BLaER1 (cell line): ENCODE measurements at regions not wholly inside any gene's neighbourhood (a gene's known extent, or its start where the extent isn't known, plus 50 kb on each side); places are given as distances from the start of the nearest gene placed in this dataset.

Experiments
- H3K27ac ChIP-seq: shearing (Covaris generic); formaldehyde crosslinking; 2 replicates; pipeline ENCODE4 v1.8.1; 2022
- H3K27me3 ChIP-seq: shearing (Covaris generic); formaldehyde crosslinking; 2 replicates; pipeline ENCODE4 v1.8.1; 2022
- H3K36me3 ChIP-seq: shearing (Covaris generic); formaldehyde crosslinking; 2 replicates; pipeline ENCODE4 v1.8.1; 2022
- H3K4me1 ChIP-seq: shearing (Covaris generic); formaldehyde crosslinking; 2 replicates; pipeline ENCODE4 v1.8.1; 2022
- H3K4me2 ChIP-seq: shearing (Covaris generic); formaldehyde crosslinking; 2 replicates; pipeline ENCODE4 v1.8.1; 2022
- H3K4me3 ChIP-seq: shearing (Covaris generic); formaldehyde crosslinking; 2 replicates; pipeline ENCODE4 v1.8.1; 2022
- H3K9ac ChIP-seq: shearing (Covaris generic); formaldehyde crosslinking; 2 replicates; pipeline ENCODE4 v1.8.1; 2022
- H3K9me3 ChIP-seq: shearing (Covaris generic); formaldehyde crosslinking; 2 replicates; pipeline ENCODE4 v1.8.1; 2022
- H4K20me1 ChIP-seq: shearing (Covaris generic); formaldehyde crosslinking; 2 replicates; pipeline ENCODE4 v1.8.1; 2022
- Cebpa-rat ChIP-seq: shearing (Covaris generic); IDR thresholded peaks from 2 replicates; pipeline ENCODE4 v1.8.1; 2022

DNA sequence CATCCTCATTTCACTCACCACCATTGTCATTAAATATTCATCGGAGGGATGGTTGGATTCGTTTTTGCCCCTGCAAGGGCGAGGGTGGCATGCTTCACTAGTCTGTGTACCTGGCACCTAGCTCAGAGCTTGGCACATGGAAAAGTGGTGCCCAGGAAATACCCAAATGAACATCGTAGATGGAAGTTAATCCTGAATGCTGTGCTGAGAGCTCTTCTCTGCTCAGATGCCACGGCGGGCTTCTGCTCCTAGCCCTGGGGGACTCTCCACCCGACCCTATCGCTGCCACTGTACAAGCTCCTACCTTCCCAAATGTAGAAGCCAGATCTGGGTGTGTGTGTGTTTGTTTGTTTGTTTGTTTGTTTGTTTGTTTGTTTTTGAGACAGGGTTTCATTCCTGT, 113.0 kb upstream of the ZNF507 start:
- Histone ChIP-seq H3K27ac (no peak overlapping the region), H3K27me3 (no peaks in the 10 kb centered on the region), H3K4me1 (no peaks in the 10 kb centered on the region), H3K9ac (no peak overlapping the region), H3K9me3 (no peaks in the 10 kb centered on the region), H3K4me3 (no peak overlapping the region), H3K4me2 (no peak overlapping the region), H3K36me3 (no peaks in the 10 kb centered on the region), H4K20me1 (no peaks in the 10 kb centered on the region)
- no peak for TF ChIP-seq Cebpa-rat

DNA sequence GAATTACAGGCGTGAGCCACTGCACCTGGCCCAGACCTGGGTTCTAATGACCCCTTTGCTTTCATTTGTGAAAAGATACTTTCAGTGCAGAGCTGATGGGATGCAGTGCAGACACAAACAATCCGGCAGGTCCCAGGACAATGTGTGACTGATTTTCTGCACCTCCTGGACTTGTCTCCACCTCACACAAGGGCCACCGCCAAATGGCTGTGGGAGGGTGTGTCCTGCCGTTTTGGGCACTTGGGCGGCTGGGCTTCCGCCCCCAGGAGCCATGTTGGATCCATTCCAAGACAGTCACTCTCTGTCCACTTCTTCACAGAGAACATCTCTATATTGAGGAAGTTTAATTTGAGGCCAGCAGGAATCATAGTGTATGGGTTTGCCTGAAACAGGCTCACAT, 112.3 kb upstream of the ZNF507 start:
- Histone ChIP-seq H3K4me2 (no peak overlapping the region), H3K4me3 (no peak overlapping the region), H3K36me3 (no peaks in the 10 kb centered on the region), H3K9me3 (no peaks in the 10 kb centered on the region), H3K4me1 (no peaks in the 10 kb centered on the region), H3K9ac (no peak overlapping the region), H4K20me1 (no peaks in the 10 kb centered on the region), H3K27ac (no peak overlapping the region), H3K27me3 (no peaks in the 10 kb centered on the region)
- no peak for TF ChIP-seq Cebpa-rat

DNA sequence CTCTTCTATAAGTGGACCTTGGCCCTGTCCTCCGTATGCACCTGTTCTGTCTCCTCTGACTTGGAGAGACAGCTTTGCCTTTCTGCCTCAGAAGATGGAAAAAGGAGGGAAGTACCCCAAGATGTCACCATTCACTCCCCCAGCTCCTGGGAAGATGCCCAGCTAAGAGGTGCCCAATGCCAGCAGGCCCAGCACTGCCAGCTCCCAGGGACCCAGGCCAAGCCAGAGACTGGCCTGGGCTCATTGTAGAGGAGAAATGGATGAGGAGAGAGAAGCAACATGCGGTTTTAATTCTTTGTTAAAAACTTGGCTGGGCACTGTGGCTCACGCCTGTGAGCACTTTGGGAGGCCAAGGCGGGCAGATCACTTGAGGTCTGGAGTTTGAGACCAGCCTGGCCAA, 111.5 kb upstream of the ZNF507 start:
- no peak overlapping the region for H3K4me3 ChIP-seq
- no peaks in the 10 kb centered on the region for H3K4me1 ChIP-seq
- no peak overlapping the region for H3K27ac ChIP-seq
- no peaks in the 10 kb centered on the region for H3K36me3 ChIP-seq
- H3K27me3 ChIP-seq, result no peaks in the 10 kb centered on the region
- H3K9me3 ChIP-seq, result no peaks in the 10 kb centered on the region
- TF ChIP-seq Cebpa-rat, result no peak
- H3K9ac ChIP-seq, result no peak overlapping the region
- no peak overlapping the region for H3K4me2 ChIP-seq
- no peaks in the 10 kb centered on the region for H4K20me1 ChIP-seq

DNA sequence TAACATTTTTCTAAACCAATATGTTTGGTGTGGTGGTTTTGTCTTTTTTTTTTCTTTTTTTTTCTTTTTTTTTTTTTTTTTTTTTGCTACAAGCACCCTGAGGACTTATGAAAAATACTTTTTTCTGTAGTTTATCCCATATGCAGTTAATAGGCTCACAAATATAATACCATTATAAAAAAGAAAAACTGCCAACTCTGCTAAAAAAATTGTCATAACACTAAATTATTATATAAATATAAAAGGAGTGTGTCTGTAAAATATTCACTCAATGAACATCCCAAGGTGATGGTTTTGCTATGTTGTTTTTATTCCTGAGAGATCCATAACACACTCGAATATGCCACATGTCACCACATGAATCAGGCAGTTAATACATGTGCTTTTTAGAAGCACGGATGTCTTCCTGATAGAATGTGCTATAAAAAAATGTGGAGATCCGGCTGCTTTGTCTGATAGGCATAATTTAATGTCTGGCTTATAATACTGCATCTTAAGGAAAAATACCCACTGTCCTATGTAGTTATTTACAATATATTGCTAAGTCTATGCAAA, 110.7 kb upstream of the ZNF507 start:
- TF ChIP-seq Cebpa-rat, result no peak
- Histone ChIP-seq H3K4me2 (no peak overlapping the region), H3K9ac (no peak overlapping the region), H3K36me3 (no peaks in the 10 kb centered on the region), H3K9me3 (no peaks in the 10 kb centered on the region), H3K4me1 (no peaks in the 10 kb centered on the region), H4K20me1 (no peaks in the 10 kb centered on the region), H3K27ac (no peak overlapping the region), H3K4me3 (no peak overlapping the region), H3K27me3 (no peaks in the 10 kb centered on the region)

DNA sequence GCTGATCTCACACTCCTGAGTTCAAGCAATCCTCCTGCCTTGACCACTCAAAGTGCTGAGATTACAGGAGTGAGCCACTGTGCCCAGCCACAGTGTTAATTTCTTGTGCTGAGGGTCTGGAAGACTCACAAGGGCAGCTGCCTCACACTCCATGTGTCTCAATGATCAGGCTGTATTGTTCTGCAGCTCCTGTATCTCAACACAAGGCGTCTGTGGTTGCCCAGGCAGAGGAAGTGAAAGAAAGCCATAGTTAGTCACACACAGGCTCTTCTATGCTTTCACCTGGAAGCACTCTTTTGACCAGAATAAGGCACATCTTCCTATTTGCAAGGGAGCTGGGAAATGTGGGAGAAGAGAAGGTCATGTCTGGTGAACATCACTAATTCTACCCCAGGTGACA, 107.3 kb upstream of the ZNF507 start:
- H3K27ac ChIP-seq, result no peak overlapping the region
- H3K9me3 ChIP-seq, result no peaks in the 10 kb centered on the region
- no peak overlapping the region for H3K4me3 ChIP-seq
- no peaks in the 10 kb centered on the region for H3K27me3 ChIP-seq
- no peaks in the 10 kb centered on the region for H3K36me3 ChIP-seq
- H3K4me2 ChIP-seq, result no peak overlapping the region
- no peaks in the 10 kb centered on the region for H4K20me1 ChIP-seq
- H3K4me1 ChIP-seq, result no peaks in the 10 kb centered on the region
- no peak overlapping the region for H3K9ac ChIP-seq
- no peak for TF ChIP-seq Cebpa-rat

DNA sequence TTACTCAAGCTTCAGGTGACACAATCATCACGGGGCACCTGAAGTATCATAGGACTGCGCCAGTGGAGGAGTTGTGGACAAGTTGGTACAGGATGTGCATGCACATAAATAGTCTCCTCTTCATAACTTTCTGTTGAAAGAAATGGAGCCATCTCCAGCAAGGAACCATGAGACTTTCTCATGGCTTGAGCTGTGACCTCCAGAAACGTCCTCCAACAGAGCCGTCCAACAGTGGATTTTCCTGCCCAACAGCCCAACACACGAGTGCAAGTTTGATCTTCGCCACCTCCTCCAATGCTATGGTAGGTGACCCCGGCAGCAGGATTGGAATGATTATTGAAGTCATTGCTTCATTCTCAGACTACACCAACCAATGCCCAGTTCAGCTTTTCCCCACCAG, 105.1 kb upstream of the ZNF507 start:
- Histone ChIP-seq H3K4me3 (no peak overlapping the region), H3K4me1 (no peaks in the 10 kb centered on the region), H3K4me2 (no peak overlapping the region), H3K27ac (no peak overlapping the region), H3K27me3 (no peaks in the 10 kb centered on the region), H3K9me3 (no peaks in the 10 kb centered on the region), H3K9ac (no peak overlapping the region), H3K36me3 (no peaks in the 10 kb centered on the region), H4K20me1 (no peaks in the 10 kb centered on the region)
- no peak for TF ChIP-seq Cebpa-rat

DNA sequence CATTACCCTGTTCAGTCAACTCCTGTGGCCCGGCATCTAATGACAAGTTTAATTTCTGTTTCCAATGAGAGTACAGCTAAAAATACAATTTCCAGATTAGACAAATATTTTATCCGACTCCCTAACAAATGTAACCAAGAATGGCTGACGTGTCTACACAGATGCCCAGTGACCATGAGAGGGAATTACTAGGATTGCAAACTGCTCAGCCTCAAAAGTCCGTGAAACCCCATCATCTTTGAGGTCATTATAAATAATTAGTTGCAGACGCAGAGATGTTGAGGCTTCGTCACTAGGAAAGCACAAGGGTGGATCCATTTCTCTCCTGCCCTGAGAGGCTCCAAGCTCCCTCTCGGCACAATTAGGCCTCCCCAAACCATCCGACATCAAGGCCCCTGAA, 104.1 kb upstream of the ZNF507 start:
- Histone ChIP-seq H3K4me1 (no peaks in the 10 kb centered on the region), H3K27ac (no peak overlapping the region), H3K4me3 (no peak overlapping the region), H4K20me1 (no peaks in the 10 kb centered on the region), H3K36me3 (no peaks in the 10 kb centered on the region), H3K9ac (no peak overlapping the region), H3K27me3 (no peaks in the 10 kb centered on the region), H3K9me3 (no peaks in the 10 kb centered on the region), H3K4me2 (no peak overlapping the region)
- TF ChIP-seq Cebpa-rat, result no peak

DNA sequence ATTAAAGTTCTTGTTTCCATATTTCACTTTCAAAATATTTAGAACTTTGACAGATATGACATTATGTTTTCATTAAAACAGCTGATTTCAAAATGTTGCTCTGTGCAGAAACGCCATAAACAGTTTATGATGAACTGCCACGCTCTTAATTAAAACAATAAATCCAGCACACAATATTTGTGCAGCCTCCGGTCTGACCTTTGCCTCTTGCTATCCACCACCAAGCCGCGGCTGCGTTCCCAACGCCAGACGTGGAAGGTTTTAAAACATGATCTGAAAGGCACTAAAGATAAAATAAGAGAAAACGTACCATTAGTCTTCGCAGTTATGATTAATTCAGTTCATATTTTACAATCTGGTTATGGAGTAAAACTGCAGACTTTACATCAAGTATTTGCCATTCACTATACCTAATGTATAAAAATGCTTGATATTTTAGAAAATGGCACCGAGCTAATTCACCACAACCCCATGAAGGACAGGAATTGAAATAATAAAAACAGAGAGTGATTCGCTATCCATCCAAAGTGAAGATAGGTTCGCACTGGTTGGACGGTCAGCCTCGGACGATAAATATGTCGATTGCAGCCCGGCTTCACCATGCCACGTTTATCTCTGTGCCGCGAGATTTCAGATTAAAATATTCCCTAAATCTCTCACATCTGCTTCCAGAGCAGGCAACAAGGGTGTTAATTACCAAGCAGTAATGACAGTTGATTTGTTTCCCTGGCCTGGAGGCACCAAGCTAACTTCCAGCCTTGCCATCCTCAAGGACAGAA, 103.3 kb upstream of the ZNF507 start:
- Histone ChIP-seq H3K9me3 (no peaks in the 10 kb centered on the region; the same call in 1 of the 2 replicates), H3K36me3 (no peaks in the 10 kb centered on the region), H4K20me1 (no peaks in the 10 kb centered on the region), H3K27me3 (no peaks in the 10 kb centered on the region), H3K4me2 (no peak overlapping the region), H3K9ac (no peak overlapping the region), H3K4me1 (no peaks in the 10 kb centered on the region), H3K4me3 (no peak overlapping the region), H3K27ac (no peak overlapping the region)
- TF ChIP-seq Cebpa-rat, result no peak

DNA sequence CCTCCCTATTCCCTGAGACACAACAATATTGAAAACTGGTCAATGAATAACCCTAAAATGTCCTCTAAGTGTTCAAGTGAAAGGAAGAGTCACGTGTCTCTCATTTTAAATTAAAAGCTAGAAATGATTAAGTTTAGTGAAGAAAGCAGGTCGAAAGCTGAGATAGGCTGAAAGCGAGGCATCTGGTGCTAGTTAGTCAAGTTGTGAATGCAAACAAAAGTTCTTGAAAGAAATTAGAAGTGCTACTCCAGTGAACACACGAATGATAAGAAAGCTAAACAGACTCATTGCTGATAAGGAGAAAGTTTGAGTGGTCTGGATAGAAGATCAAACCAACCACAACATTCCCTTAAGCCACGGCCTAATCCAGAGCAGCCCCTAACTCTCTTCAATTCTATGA, 99.4 kb upstream of the ZNF507 start:
- Histone ChIP-seq H3K4me1 (no peaks in the 10 kb centered on the region), H3K9me3 (no peaks in the 10 kb centered on the region; the same call in 1 of the 2 replicates), H3K36me3 (no peaks in the 10 kb centered on the region), H3K4me3 (no peak overlapping the region), H3K9ac (no peak overlapping the region), H4K20me1 (no peaks in the 10 kb centered on the region), H3K27ac (no peak overlapping the region), H3K4me2 (no peak overlapping the region), H3K27me3 (no peaks in the 10 kb centered on the region)
- no peak for TF ChIP-seq Cebpa-rat

DNA sequence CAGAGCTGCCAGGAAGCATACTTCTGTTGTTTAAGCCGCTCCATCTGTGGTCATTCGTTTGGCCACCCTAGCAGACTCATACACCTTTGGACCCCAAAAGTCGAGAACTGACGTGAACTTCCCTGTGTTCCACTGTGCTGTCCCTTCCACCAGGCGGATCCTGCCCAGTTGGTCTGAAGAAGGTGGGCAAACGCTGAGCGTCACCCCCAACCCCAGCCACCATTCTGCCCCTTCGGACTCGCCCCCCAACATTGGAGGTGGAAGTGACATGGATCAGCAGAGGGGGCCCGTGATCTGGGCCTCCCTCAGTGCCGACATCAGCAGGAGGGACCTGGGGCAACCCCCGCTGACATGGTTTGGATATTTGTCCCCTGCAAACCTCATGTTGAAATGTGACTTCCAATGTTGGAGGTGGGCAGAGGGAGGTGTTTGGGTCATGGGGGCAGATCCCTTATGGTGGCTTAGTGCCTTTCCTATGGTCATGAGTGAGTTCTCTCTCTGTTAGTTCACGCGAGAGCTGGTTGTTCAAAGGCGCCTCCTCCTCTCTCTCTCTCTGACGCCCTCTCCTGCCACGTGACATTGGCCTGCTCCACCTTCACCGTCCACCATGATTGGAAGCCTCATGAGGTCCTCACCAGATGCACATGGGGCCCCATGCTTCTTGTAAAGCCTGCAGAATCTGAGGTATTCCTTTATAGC, 93.6 kb upstream of the ZNF507 start:
- Histone ChIP-seq H3K4me2 (no peak overlapping the region), H3K9me3 (no peaks in the 10 kb centered on the region; the same call in 1 of the 2 replicates)
- TF ChIP-seq Cebpa-rat, result no peak

More for the DNA sequence above, 93.6 kb upstream of the ZNF507 start:
- Histone ChIP-seq H3K4me3 (no peak overlapping the region), H3K27me3 (no peaks in the 10 kb centered on the region), H3K27ac (no peak overlapping the region), H3K9ac (no peak overlapping the region), H3K36me3 (no peaks in the 10 kb centered on the region), H4K20me1 (no peaks in the 10 kb centered on the region), H3K4me1 (no peaks in the 10 kb centered on the region)
